Mucosa of descending colon (tissue), 3 donors: ENCODE measurements at regions not wholly inside any gene's neighbourhood (a gene's known extent, or its start where the extent isn't known, plus 50 kb on each side); places are given as distances from the start of the nearest gene placed in this dataset.

Experiments
- ATAC-seq: fragments of 200-7000 bp; cut with Tn5 transposase; one replicate; pipeline ENCODE4 v1.9.1; 2020; ENCODE audit warnings: mild to moderate bottlenecking, moderate library complexity
- DNase-seq, 3 donors: peaks; one replicate each; pipeline ENCODE4 v3.0.0-alpha.2; 2020
- H3K36me3 ChIP-seq: fragments of 200-600 bp; one replicate; pipeline ENCODE4 v1.8.0; 2021; ENCODE audit warnings: low read depth, mild to moderate bottlenecking
- H3K4me1 ChIP-seq: fragments of 200-600 bp; one replicate; pipeline ENCODE4 v1.8.0; 2021; ENCODE audit warnings: low read depth, mild to moderate bottlenecking
- H3K4me3 ChIP-seq: fragments of 200-600 bp; one replicate; pipeline ENCODE4 v1.8.0; 2021; ENCODE audit warnings: mild to moderate bottlenecking
- H3K9me3 ChIP-seq: fragments of 200-600 bp; one replicate; pipeline ENCODE4 v1.8.0; 2021; ENCODE audit warnings: mild to moderate bottlenecking
- CTCF ChIP-seq: fragments of 200-600 bp; IDR thresholded peaks from one replicate; pipeline ENCODE4 v1.8.0; 2022; ENCODE audit warnings: antibody characterized with exemption, mild to moderate bottlenecking
- intact Hi-C, 2 donors: fragments of 100-400 bp; cut with DNase I in 1 of 2; cut with micrococcal nuclease in 1 of 2; formaldehyde crosslinking; loops; one replicate each; pipeline versions ENCODE4 v1.11.0 to v1.11.1; 2022; cut with DNase I, micrococcal nuclease
- donor health status: DM: no; HTN: no; CAD: no; lungs with moderate emphysema.
- donor health status: DM: no; HTN: no; CAD: no.
- donor health status: DM: no; HTN: yes; CAD: no.

GRCh38 chr4:188287169-188287894 is 148.1 kb downstream of the TRIML1 start:
- Histone ChIP-seq H3K36me3 (no peaks in the 10 kb centered on the region), H3K9me3 (no peaks in the 10 kb centered on the region), H3K4me1 (no peaks in the 10 kb centered on the region), H3K4me3 (no peak overlapping the region)
- no peak for DNase-seq
- TF ChIP-seq CTCF = no peak
- intact Hi-C loops = no loop called here
- ATAC-seq = no peak

GRCh38 chr4:188289531-188290125 is 150.4 kb downstream of the TRIML1 start:
- no peak for DNase-seq
- no peaks in the 10 kb centered on the region for H3K36me3 ChIP-seq
- no peak overlapping the region for H3K4me3 ChIP-seq
- no peak for ATAC-seq
- no peaks in the 10 kb centered on the region for H3K4me1 ChIP-seq
- no peaks in the 10 kb centered on the region for H3K9me3 ChIP-seq
- TF ChIP-seq CTCF = no peak
- intact Hi-C loops = no loop called here

GRCh38 chr4:188295899-188296298 is 156.7 kb downstream of the TRIML1 start:
- intact Hi-C loops = no loop called here

GRCh38 chr4:188296331-188296730 is 157.1 kb downstream of the TRIML1 start:
- peaks cover 3% of the 10 kb centered on the region for H3K9me3 ChIP-seq
- no peak for TF ChIP-seq CTCF
- H3K4me3 ChIP-seq = no peak overlapping the region
- no peaks in the 10 kb centered on the region for H3K4me1 ChIP-seq
- DNase-seq = no peak
- no peak for ATAC-seq
- intact Hi-C loops = no loop called here
- H3K36me3 ChIP-seq = no peaks in the 10 kb centered on the region

More at GRCh38 chr4:188295899-188296298, 156.7 kb downstream of the TRIML1 start:
- no peak for DNase-seq
- ATAC-seq = no peak
- H3K9me3 ChIP-seq = no peaks in the 10 kb centered on the region
- H3K4me1 ChIP-seq = no peaks in the 10 kb centered on the region
- no peak overlapping the region for H3K4me3 ChIP-seq
- no peaks in the 10 kb centered on the region for H3K36me3 ChIP-seq
- TF ChIP-seq CTCF = no peak

GRCh38 chr4:188297873-188298272 is 158.6 kb downstream of the TRIML1 start:
- TF ChIP-seq CTCF = no peak
- intact Hi-C loops = no loop called here
- no peaks in the 10 kb centered on the region for H3K36me3 ChIP-seq

More at GRCh38 chr4:188297873-188298272, 158.6 kb downstream of the TRIML1 start:
- H3K4me1 ChIP-seq = no peaks in the 10 kb centered on the region
- no peak overlapping the region for H3K4me3 ChIP-seq
- ATAC-seq (no peak), DNase-seq (no peak)
- H3K9me3 ChIP-seq = peaks cover 4% of the 10 kb centered on the region
